ENCODE measurements at regions not wholly inside any gene's neighbourhood (a gene's known extent, or its start where the extent isn't known, plus 50 kb on each side); places are given as distances from the start of the nearest gene placed in this dataset.

- Mint-ChIP-seq H3K4me1 (ENCODE audit: low read depth) (no peaks in the 10 kb centered on the region), H3K36me3 (ENCODE audit: insufficient read depth) (no peaks in the 10 kb centered on the region), H3K9me3 (ENCODE audit: low read depth) (peaks cover 6% of the 10 kb centered on the region), H3K27ac (no peak overlapping the region), H3K27me3 (peaks cover 4% of the 10 kb centered on the region), H3K4me3 (ENCODE audit: low read depth) (no peak overlapping the region)
- no peak for DNase-seq (ENCODE audit: low spot score, unreplicated experiment)
- no peak for TF ChIP-seq CTCF (IDR thresholded peaks at IDR 0.05; ENCODE audit: unreplicated experiment)
Measured at GRCh38 chr13:51019026-51019425, 92.0 kb downstream of the C13orf42 start.

GRCh38 chr13:51017516-51017915 lies 93.6 kb downstream of the C13orf42 start:
- peaks cover 5% of the 10 kb centered on the region for H3K9me3 Mint-ChIP-seq (ENCODE audit: low read depth)
- no peak for TF ChIP-seq CTCF (IDR thresholded peaks at IDR 0.05; ENCODE audit: unreplicated experiment)

GRCh38 chr13:51015973-51016372 lies 95.1 kb downstream of the C13orf42 start:
- no peak overlapping the region for H3K27ac Mint-ChIP-seq
- no peak for TF ChIP-seq CTCF (IDR thresholded peaks at IDR 0.05; ENCODE audit: unreplicated experiment)
- no peak overlapping the region for H3K4me3 Mint-ChIP-seq (ENCODE audit: low read depth)
- no peaks in the 10 kb centered on the region for H3K36me3 Mint-ChIP-seq (ENCODE audit: insufficient read depth)
- H3K4me1 Mint-ChIP-seq (ENCODE audit: low read depth): no peaks in the 10 kb centered on the region
- peaks cover 5% of the 10 kb centered on the region for H3K9me3 Mint-ChIP-seq (ENCODE audit: low read depth)
- DNase-seq (ENCODE audit: low spot score, unreplicated experiment): no peak
- H3K27me3 Mint-ChIP-seq: peaks cover 4% of the 10 kb centered on the region

More at GRCh38 chr13:51017516-51017915, 93.6 kb downstream of the C13orf42 start:
- DNase-seq (ENCODE audit: low spot score, unreplicated experiment): no peak
- Mint-ChIP-seq H3K27ac (peak overlapping the region; percentile 40), H3K27me3 (peaks cover 4% of the 10 kb centered on the region), H3K36me3 (ENCODE audit: insufficient read depth) (no peaks in the 10 kb centered on the region), H3K4me3 (ENCODE audit: low read depth) (no peak overlapping the region), H3K4me1 (ENCODE audit: low read depth) (no peaks in the 10 kb centered on the region)

- DNase-seq (ENCODE audit: low spot score, unreplicated experiment): no peak
- H3K27ac Mint-ChIP-seq: no peak overlapping the region
- H3K27me3 Mint-ChIP-seq: no peaks in the 10 kb centered on the region
- H3K36me3 Mint-ChIP-seq (ENCODE audit: insufficient read depth): no peaks in the 10 kb centered on the region
- TF ChIP-seq CTCF (IDR thresholded peaks at IDR 0.05; ENCODE audit: unreplicated experiment): no peak
- peaks cover 5% of the 10 kb centered on the region for H3K9me3 Mint-ChIP-seq (ENCODE audit: low read depth)
- H3K4me1 Mint-ChIP-seq (ENCODE audit: low read depth): no peaks in the 10 kb centered on the region
- H3K4me3 Mint-ChIP-seq (ENCODE audit: low read depth): no peak overlapping the region
Measured at GRCh38 chr13:51009597-51009996, 100.0 kb downstream of the RNASEH2B start.

GRCh38 chr13:51007216-51007615 lies 97.6 kb downstream of the RNASEH2B start:
- Mint-ChIP-seq H3K4me3 (ENCODE audit: low read depth) (no peak overlapping the region), H3K9me3 (ENCODE audit: low read depth) (no peaks in the 10 kb centered on the region), H3K27ac (no peak overlapping the region), H3K4me1 (ENCODE audit: low read depth) (no peaks in the 10 kb centered on the region), H3K36me3 (ENCODE audit: insufficient read depth) (no peaks in the 10 kb centered on the region), H3K27me3 (peaks cover 13% of the 10 kb centered on the region)
- DNase-seq (ENCODE audit: low spot score, unreplicated experiment): no peak
- no peak for TF ChIP-seq CTCF (IDR thresholded peaks at IDR 0.05; ENCODE audit: unreplicated experiment)

All from progenitor cell of endocrine pancreas (in vitro differentiated cells).